Esophagus muscularis mucosa (tissue), 3 donors: ENCODE measurements at regions not wholly inside any gene's neighbourhood (a gene's known extent, or its start where the extent isn't known, plus 50 kb on each side); places are given as distances from the start of the nearest gene placed in this dataset.

Experiments
- EP300 ChIP-seq: sonication (generic); formaldehyde crosslinking; IDR thresholded peaks from one replicate; pipeline ENCODE4 v1.6.1; 2017; ENCODE audit warnings: antibody characterized with exemption
- TF ChIP-seq, protein P1 (sequence below), 3 experiments: fragments of 200-600 bp in 2 of 3; fragments of 450-650 bp in 1 of 3; sonication (generic) in 2 of 3; IDR thresholded peaks; one replicate each; pipeline ENCODE4 v1.5.1; 2017 to 2019; ENCODE audit warnings: antibody characterized with exemption in 3 of 3, mild to moderate bottlenecking in 2 of 3, moderate library complexity in 1 of 3

GRCh38 chr6:11368760-11369159 is 136.3 kb upstream of the NEDD9 start:
- TF ChIP-seq EP300, result no peak
- TF ChIP-seq, protein P1, sequence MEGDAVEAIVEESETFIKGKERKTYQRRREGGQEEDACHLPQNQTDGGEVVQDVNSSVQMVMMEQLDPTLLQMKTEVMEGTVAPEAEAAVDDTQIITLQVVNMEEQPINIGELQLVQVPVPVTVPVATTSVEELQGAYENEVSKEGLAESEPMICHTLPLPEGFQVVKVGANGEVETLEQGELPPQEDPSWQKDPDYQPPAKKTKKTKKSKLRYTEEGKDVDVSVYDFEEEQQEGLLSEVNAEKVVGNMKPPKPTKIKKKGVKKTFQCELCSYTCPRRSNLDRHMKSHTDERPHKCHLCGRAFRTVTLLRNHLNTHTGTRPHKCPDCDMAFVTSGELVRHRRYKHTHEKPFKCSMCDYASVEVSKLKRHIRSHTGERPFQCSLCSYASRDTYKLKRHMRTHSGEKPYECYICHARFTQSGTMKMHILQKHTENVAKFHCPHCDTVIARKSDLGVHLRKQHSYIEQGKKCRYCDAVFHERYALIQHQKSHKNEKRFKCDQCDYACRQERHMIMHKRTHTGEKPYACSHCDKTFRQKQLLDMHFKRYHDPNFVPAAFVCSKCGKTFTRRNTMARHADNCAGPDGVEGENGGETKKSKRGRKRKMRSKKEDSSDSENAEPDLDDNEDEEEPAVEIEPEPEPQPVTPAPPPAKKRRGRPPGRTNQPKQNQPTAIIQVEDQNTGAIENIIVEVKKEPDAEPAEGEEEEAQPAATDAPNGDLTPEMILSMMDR (IDR thresholded peaks at IDR 0.05), result no peak
